Gastroesophageal sphincter (tissue), 4 donors: ENCODE measurements at regions not wholly inside any gene's neighbourhood (a gene's known extent, or its start where the extent isn't known, plus 50 kb on each side); places are given as distances from the start of the nearest gene placed in this dataset.

Source experiments
- ATAC-seq: fragments of 150-250 bp; one replicate; pipeline ENCODE4 v1.9.1; 2016; ENCODE audit warnings: mild to moderate bottlenecking, moderate library complexity
- H3K27ac ChIP-seq, 4 donors: fragments of 200-600 bp; sonication (generic) in 3 of 4; 1 replicate in 3 of 4; 2 replicates in 1 of 4; pipeline ENCODE4 v1.5.1; 2016 to 2019
- H3K27me3 ChIP-seq: fragments of 200-600 bp; sonication (generic); one replicate; pipeline ENCODE4 v1.5.1; 2019
- H3K36me3 ChIP-seq, 2 donors: fragments of 200-600 bp; sonication (generic); one replicate each; pipeline ENCODE4 v1.5.1; 2019; ENCODE audit warnings: control low read depth in 1 of 2
- H3K4me1 ChIP-seq, 3 donors: fragments of 200-600 bp; sonication (generic); 1 replicate in 2 of 3; 2 replicates in 1 of 3; pipeline ENCODE4 v1.5.1; 2016 to 2019; ENCODE audit warnings: control low read depth in 2 of 3
- H3K4me3 ChIP-seq, 2 donors: fragments of 200-600 bp; sonication (generic); one replicate each; pipeline ENCODE4 v1.5.1; 2019; ENCODE audit warnings: mild to moderate bottlenecking in 1 of 2, moderate library complexity in 1 of 2
- H3K9me3 ChIP-seq, 3 donors: fragments of 200-600 bp; sonication (generic); one replicate each; pipeline ENCODE4 v1.5.1; 2017 to 2019; ENCODE audit warnings: control low read depth in 2 of 3
- CTCF ChIP-seq, 4 experiments: fragments of 200-600 bp in 2 of 4; fragments of 450-650 bp in 2 of 4; sonication (generic) in 1 of 4; IDR thresholded peaks; one replicate each; pipeline ENCODE4 v1.5.1; 2017 to 2019; ENCODE audit warnings: antibody characterized with exemption in 4 of 4, mild to moderate bottlenecking in 2 of 4, moderate library complexity in 2 of 4
- EP300 ChIP-seq: sonication (generic); formaldehyde crosslinking; IDR thresholded peaks from one replicate; pipeline ENCODE4 v1.6.1; 2017; ENCODE audit warnings: antibody characterized with exemption, mild to moderate bottlenecking
- POLR2A ChIP-seq, 2 donors: fragments of 450-650 bp; IDR thresholded peaks; one replicate each; pipeline ENCODE4 v1.6.1; 2017; ENCODE audit warnings: antibody characterized with exemption in 2 of 2, mild to moderate bottlenecking in 2 of 2, moderate library complexity in 1 of 2
- POLR2AphosphoS5 ChIP-seq: sonication (generic); formaldehyde crosslinking; IDR thresholded peaks from one replicate; pipeline ENCODE4 v1.6.1; 2017; ENCODE audit warnings: antibody characterized with exemption
- WGBS, 2 donors: methylation state at CpG; one replicate each; pipeline ENCODE4 v1.1.5; 2018; ENCODE audit warnings: low coverage in 1 of 2; 5-methylcytosine and 5-hydroxymethylcytosine counted together

GRCh38 chr22:47388331-47388730, 625.9 kb downstream of the TBC1D22A start:
- Histone ChIP-seq H3K27me3 (peaks cover 73% of the 10 kb centered on the region), H3K4me1 (no peaks in the 10 kb centered on the region), H3K4me3 (no peak overlapping the region), H3K27ac (no peak overlapping the region), H3K9me3 (no peaks in the 10 kb centered on the region), H3K36me3 (no peaks in the 10 kb centered on the region)
- ATAC-seq, result no peak
- WGBS, 2 donors, result 43 to 52% methylated on average over 4 of the region's 7 CpGs
- TF ChIP-seq POLR2A (IDR thresholded peaks at IDR 0.05) (no peak), POLR2AphosphoS5 (no peak), EP300 (no peak), CTCF (IDR thresholded peaks at IDR 0.05) (no peak)

DNA sequence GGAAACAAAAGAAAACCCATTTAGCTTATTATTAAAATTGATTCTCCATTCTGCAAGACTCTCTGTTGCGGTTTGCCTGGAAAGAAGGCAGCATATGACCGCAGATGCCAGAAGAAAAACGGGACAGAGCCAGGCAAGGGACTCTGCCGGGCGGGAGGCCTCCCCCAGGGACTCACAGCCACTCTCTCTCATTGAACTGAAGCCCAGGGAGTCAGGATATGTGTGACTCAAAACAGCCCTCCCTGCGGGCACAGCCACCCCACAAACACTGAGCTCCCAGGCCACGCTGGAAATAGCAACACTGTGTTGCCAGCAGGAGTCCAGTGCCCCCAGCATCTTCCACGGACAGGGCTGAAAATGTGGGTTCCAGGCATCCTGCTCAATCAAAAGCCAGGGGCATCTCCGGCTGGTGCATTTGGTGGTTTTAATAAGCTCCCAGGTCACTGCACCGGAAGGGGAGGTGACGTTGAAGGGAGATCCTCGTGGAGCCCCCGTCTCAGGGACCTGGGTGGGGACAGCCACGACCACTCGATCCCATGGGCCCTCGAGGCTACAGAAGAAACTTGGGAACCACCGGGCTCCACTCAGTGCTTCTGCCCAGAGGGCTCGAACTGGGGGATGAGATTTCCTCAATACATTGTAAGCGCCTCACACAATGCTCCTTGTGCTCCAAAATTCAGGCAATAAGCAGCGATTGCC, 624.5 kb downstream of the TBC1D22A start:
- Histone ChIP-seq H3K9me3 (no peaks in the 10 kb centered on the region), H3K36me3 (no peaks in the 10 kb centered on the region), H3K4me1 (no peaks in the 10 kb centered on the region), H3K27me3 (peaks cover 70% of the 10 kb centered on the region), H3K4me3 (no peak overlapping the region), H3K27ac (no peak overlapping the region)
- TF ChIP-seq POLR2A (IDR thresholded peaks at IDR 0.05), result no peak
- no peak for TF ChIP-seq POLR2AphosphoS5
- no peak for TF ChIP-seq CTCF (IDR thresholded peaks at IDR 0.05)
- TF ChIP-seq EP300, result no peak
- 83 to 90% methylated on average over 2 to 9 of the region's 20 CpGs for WGBS, 2 donors
- no peak for ATAC-seq

DNA sequence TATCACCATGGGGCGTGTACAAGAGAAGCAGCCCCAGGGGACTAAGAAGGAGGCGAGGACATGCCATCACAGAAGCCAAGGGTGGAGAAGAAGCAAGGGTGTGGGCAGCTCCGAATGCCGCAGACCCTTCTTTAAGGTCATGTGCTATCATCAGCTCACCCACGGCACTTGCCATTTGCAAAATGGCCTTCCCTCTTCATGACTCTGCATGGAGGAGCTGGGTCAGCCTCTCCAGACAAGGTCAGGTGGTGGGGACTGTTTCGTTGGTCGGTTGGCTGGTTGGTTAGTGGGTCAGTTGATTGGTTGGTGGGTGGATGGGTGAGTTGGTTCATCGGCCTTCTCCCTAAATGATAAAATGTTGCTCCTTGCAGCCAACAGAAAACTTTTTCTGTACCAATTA, 622.5 kb downstream of the TBC1D22A start:
- no peak overlapping the region for H3K27ac ChIP-seq
- WGBS, 2 donors, result 59 to 100% methylated on average over 3 to 5 of the region's 8 CpGs
- H3K4me3 ChIP-seq, result no peak overlapping the region
- no peaks in the 10 kb centered on the region for H3K4me1 ChIP-seq
- no peaks in the 10 kb centered on the region for H3K36me3 ChIP-seq
- H3K9me3 ChIP-seq, result no peaks in the 10 kb centered on the region
- TF ChIP-seq CTCF (IDR thresholded peaks at IDR 0.05) (no peak), POLR2A (IDR thresholded peaks at IDR 0.05) (no peak)
- no peak for ATAC-seq
- peaks cover 73% of the 10 kb centered on the region for H3K27me3 ChIP-seq

- Histone ChIP-seq H3K4me3 (no peak overlapping the region), H3K4me1 (no peaks in the 10 kb centered on the region), H3K27ac (no peak overlapping the region), H3K9me3 (no peaks in the 10 kb centered on the region), H3K36me3 (no peaks in the 10 kb centered on the region), H3K27me3 (peaks cover 58% of the 10 kb centered on the region)
- WGBS, 2 donors, result 69 to 86% methylated on average over 1 to 6 of the region's 7 CpGs
- TF ChIP-seq CTCF (IDR thresholded peaks at IDR 0.05), result no peak
- no peak for ATAC-seq
These were observed 619.9 kb downstream of the TBC1D22A start for GRCh38 chr22:47382164-47382890.

DNA sequence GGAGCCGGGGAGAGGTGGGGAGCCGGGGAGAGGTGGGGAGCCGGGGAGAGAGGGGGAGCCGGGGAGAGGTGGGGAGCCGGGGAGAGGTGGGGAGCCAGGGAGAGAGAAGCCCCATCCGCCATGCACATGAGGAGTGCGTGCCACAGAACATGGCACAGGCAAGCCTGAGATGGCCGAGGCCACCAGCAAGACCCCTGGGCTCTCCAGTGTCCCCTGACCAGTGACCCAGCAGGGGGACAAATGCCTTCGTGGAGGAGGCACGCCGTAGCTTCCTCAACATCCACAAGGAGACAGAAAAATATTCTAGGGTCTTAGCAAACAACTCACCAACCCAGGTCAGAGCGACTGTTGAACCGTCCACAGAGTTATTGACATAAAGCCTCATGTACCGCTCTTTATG, 618.8 kb downstream of the TBC1D22A start:
- ATAC-seq, result no peak
- 100% methylated on average over 2 of the region's 14 CpGs; no CpG with 5 or more reads in 1 of the 2 donors for WGBS, 2 donors

More for the DNA sequence above, 618.8 kb downstream of the TBC1D22A start:
- H3K27ac ChIP-seq, result no peak overlapping the region
- no peak overlapping the region for H3K4me3 ChIP-seq
- no peak for TF ChIP-seq EP300
- TF ChIP-seq POLR2AphosphoS5, result no peak
- TF ChIP-seq POLR2A (IDR thresholded peaks at IDR 0.05), result no peak
- no peak for TF ChIP-seq CTCF (IDR thresholded peaks at IDR 0.05)
- H3K4me1 ChIP-seq, result no peaks in the 10 kb centered on the region
- no peaks in the 10 kb centered on the region for H3K36me3 ChIP-seq
- H3K27me3 ChIP-seq, result peaks cover 58% of the 10 kb centered on the region
- no peaks in the 10 kb centered on the region for H3K9me3 ChIP-seq
